ENCODE measurements at regions not wholly inside any gene's neighbourhood (a gene's known extent, or its start where the extent isn't known, plus 50 kb on each side); places are given as distances from the start of the nearest gene placed in this dataset.

GRCh38 chr12:125515887-125516286 lies 450.7 kb downstream of the AACS start (continued):
- TF ChIP-seq, protein P1, sequence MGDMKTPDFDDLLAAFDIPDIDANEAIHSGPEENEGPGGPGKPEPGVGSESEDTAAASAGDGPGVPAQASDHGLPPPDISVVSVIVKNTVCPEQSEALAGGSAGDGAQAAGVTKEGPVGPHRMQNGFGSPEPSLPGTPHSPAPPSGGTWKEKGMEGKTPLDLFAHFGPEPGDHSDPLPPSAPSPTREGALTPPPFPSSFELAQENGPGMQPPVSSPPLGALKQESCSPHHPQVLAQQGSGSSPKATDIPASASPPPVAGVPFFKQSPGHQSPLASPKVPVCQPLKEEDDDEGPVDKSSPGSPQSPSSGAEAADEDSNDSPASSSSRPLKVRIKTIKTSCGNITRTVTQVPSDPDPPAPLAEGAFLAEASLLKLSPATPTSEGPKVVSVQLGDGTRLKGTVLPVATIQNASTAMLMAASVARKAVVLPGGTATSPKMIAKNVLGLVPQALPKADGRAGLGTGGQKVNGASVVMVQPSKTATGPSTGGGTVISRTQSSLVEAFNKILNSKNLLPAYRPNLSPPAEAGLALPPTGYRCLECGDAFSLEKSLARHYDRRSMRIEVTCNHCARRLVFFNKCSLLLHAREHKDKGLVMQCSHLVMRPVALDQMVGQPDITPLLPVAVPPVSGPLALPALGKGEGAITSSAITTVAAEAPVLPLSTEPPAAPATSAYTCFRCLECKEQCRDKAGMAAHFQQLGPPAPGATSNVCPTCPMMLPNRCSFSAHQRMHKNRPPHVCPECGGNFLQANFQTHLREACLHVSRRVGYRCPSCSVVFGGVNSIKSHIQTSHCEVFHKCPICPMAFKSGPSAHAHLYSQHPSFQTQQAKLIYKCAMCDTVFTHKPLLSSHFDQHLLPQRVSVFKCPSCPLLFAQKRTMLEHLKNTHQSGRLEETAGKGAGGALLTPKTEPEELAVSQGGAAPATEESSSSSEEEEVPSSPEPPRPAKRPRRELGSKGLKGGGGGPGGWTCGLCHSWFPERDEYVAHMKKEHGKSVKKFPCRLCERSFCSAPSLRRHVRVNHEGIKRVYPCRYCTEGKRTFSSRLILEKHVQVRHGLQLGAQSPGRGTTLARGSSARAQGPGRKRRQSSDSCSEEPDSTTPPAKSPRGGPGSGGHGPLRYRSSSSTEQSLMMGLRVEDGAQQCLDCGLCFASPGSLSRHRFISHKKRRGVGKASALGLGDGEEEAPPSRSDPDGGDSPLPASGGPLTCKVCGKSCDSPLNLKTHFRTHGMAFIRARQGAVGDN (IDR thresholded peaks at IDR 0.05): no peak
- TF ChIP-seq MEF2A (IDR thresholded peaks at IDR 0.05; ENCODE audit: insufficient read depth, low read depth, low read length) (no peak), EZH2 (IDR thresholded peaks at IDR 0.05; ENCODE audit: borderline replicate concordance, control insufficient read depth, low read depth, low read length) (no peak)

DNA sequence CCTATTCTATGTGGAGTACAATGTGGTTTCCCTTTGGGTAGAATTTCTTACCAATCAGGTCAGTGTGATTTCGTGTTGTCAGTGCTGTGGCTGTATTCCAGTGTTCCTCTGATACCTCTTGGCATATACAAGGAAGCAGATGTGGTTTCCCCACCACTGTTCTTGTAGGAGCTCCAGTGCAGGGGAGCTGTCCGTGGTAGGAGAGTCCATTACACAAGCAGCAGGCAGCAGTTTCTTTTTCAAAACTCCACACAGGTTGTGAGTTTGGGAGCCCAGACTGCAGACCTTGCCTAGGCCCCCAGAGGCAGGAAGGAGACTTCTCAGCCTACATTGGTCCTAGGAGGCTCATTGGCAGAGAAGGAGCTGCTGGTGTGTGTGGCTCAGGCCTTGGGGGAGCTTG lies 452.8 kb downstream of the AACS start:
- ATAC-seq: no peak
- no TSS peak for BruUV-seq (replicated peaks)
- Histone ChIP-seq H3K27ac (ENCODE audit: control insufficient read depth, insufficient read depth) (no peak overlapping the region), H3K4me3 (no peak overlapping the region), H3K4me1 (ENCODE audit: control insufficient read depth, insufficient read depth, low read length) (no peaks in the 10 kb centered on the region), H3K27me3 (replicated peaks in 1 of 2; ENCODE audit: control insufficient read depth in 2 of 2, insufficient read depth in 2 of 2, low read length in 1 of 2) (no peaks in the 10 kb centered on the region), H3K36me3 (ENCODE audit: control insufficient read depth in 2 of 2, insufficient read depth in 2 of 2, low read length in 1 of 2) (no peaks in the 10 kb centered on the region), H3K9ac (ENCODE audit: control insufficient read depth, insufficient read depth, low read length) (no peak overlapping the region), H2AFZ (ENCODE audit: control insufficient read depth, low read depth, low read length) (no peak overlapping the region), H3K9me3 (replicated peaks; ENCODE audit: control insufficient read depth, insufficient read depth, low read length) (no peaks in the 10 kb centered on the region; the same call in 2 of the 3 replicates), H3K79me2 (ENCODE audit: control insufficient read depth, insufficient read depth, low read length) (no peaks in the 10 kb centered on the region), H4K20me1 (ENCODE audit: control insufficient read depth, insufficient read depth) (no peaks in the 10 kb centered on the region), H3K4me2 (ENCODE audit: control insufficient read depth, insufficient read depth) (no peak overlapping the region)
- ChIA-PET SMC1A (ENCODE audit: uncharacterized antibody, unreplicated experiment) (interaction anchor here (1.0 kb wide), 1 partner anchor 165 kb away, joined by 3 read pairs; no protein-coding TSS in a partner anchor), CTCF (no interaction called here), POLR2A (no interaction called here), RAD21 (ENCODE audit: unreplicated experiment) (no interaction called here)
- FAIRE-seq: no peak
- in situ Hi-C loops (cut with MboI): no loop called here
- WGBS (ENCODE audit: insufficient coverage, insufficient replicate concordance, low lambda C conversion rate, missing lambda C conversion rate): 0% methylated on average over 2 of the region's 2 CpGs
- intact Hi-C loops (cut with micrococcal nuclease; ENCODE audit: unreplicated experiment): no loop called here
- TF ChIP-seq KAT2A (conservative IDR thresholded peaks at IDR 0.05; ENCODE audit: control insufficient read depth, low read depth, low read length) (no peak), HDGF (IDR thresholded peaks at IDR 0.05) (no peak)
- TF ChIP-seq, protein P2, sequence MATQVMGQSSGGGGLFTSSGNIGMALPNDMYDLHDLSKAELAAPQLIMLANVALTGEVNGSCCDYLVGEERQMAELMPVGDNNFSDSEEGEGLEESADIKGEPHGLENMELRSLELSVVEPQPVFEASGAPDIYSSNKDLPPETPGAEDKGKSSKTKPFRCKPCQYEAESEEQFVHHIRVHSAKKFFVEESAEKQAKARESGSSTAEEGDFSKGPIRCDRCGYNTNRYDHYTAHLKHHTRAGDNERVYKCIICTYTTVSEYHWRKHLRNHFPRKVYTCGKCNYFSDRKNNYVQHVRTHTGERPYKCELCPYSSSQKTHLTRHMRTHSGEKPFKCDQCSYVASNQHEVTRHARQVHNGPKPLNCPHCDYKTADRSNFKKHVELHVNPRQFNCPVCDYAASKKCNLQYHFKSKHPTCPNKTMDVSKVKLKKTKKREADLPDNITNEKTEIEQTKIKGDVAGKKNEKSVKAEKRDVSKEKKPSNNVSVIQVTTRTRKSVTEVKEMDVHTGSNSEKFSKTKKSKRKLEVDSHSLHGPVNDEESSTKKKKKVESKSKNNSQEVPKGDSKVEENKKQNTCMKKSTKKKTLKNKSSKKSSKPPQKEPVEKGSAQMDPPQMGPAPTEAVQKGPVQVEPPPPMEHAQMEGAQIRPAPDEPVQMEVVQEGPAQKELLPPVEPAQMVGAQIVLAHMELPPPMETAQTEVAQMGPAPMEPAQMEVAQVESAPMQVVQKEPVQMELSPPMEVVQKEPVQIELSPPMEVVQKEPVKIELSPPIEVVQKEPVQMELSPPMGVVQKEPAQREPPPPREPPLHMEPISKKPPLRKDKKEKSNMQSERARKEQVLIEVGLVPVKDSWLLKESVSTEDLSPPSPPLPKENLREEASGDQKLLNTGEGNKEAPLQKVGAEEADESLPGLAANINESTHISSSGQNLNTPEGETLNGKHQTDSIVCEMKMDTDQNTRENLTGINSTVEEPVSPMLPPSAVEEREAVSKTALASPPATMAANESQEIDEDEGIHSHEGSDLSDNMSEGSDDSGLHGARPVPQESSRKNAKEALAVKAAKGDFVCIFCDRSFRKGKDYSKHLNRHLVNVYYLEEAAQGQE (IDR thresholded peaks at IDR 0.05; ENCODE audit: low read depth, low read length): peak; percentile 78
- no peak for DNase-seq (ENCODE audit: low read depth, low spot score)
